Naive thymus-derived CD4-positive, alpha-beta T cell (primary cell): ENCODE measurements at regions not wholly inside any gene's neighbourhood (a gene's known extent, or its start where the extent isn't known, plus 50 kb on each side); places are given as distances from the start of the nearest gene placed in this dataset.
"Not testable (repeated sequence)": the region's sequence is repeated elsewhere in the genome, so short reads cannot be mapped to it uniquely, and the experiment has no call there.

Source experiments
- ATAC-seq: fragments of 150-1000 bp; cut with Tn5 transposase; 2 replicates; pipeline ENCODE4 v1.10.0; 2021; ENCODE audit warnings: mild to moderate bottlenecking, moderate library complexity
- CTCF ChIA-PET: fragments of 350-600 bp; sonication (Branson Sonifier 250); formaldehyde crosslinking; loops from one replicate; lab custom pipeline; 2021; ENCODE audit warnings: antibody characterized with exemption; lab: Charles Lee
- POLR2A ChIA-PET: fragments of 350-600 bp; sonication (Branson Sonifier 250); formaldehyde crosslinking; loops from one replicate; lab custom pipeline; 2021; ENCODE audit warnings: antibody characterized with exemption, inconsistent platforms; lab: Charles Lee
- DNase-seq, 9 donors: peaks; one replicate each; pipeline versions ENCODE4 v3.0.0 to v3.0.0-alpha.2; 2020 to 2022; ENCODE audit warnings: mixed read lengths in 1 of 9
- H3K27ac ChIP-seq: one replicate; pipeline ENCODE4 v1.7.0; 2013; ENCODE audit warnings: mild to moderate bottlenecking, low read depth, low read length, moderate library complexity
- H3K27me3 ChIP-seq, 2 donors: one replicate each; pipeline ENCODE4 v1.7.0; 2013; ENCODE audit warnings: low read length in 2 of 2, mild to moderate bottlenecking in 2 of 2, moderate library complexity in 2 of 2; ENCODE audit not compliant: control insufficient read depth in 2 of 2, insufficient read depth in 2 of 2
- H3K36me3 ChIP-seq, 3 experiments: 1 replicate in 2 of 3; 2 replicates in 1 of 3; pipeline ENCODE4 v1.7.0; 2013; ENCODE audit warnings: low read length in 3 of 3, mild to moderate bottlenecking in 3 of 3, moderate library complexity in 1 of 3; ENCODE audit not compliant: insufficient read depth in 3 of 3, control insufficient read depth in 2 of 3
- H3K4me1 ChIP-seq, 2 donors: one replicate each; pipeline ENCODE4 v1.7.0; 2013; ENCODE audit warnings: low read length in 2 of 2, mild to moderate bottlenecking in 2 of 2, moderate library complexity in 1 of 2; ENCODE audit not compliant: control insufficient read depth in 2 of 2, insufficient read depth in 2 of 2
- H3K4me3 ChIP-seq: 2 replicates; pipeline ENCODE4 v1.7.0; 2013; ENCODE audit warnings: mild to moderate bottlenecking, low read length
- H3K9me3 ChIP-seq, 3 experiments: 1 replicate in 2 of 3; 2 replicates in 1 of 3; pipeline ENCODE4 v1.7.0; 2013; ENCODE audit warnings: low read length in 3 of 3; ENCODE audit not compliant: control insufficient read depth in 2 of 3
- H3K27ac Mint-ChIP-seq, 9 donors: one replicate each; pipeline ENCODE4 v1.8.0; 2020 to 2022; ENCODE audit warnings: mixed read lengths in 9 of 9, mild to moderate bottlenecking in 8 of 9, moderate library complexity in 5 of 9, inconsistent platforms in 2 of 9
- H3K27me3 Mint-ChIP-seq, 5 donors: one replicate each; pipeline ENCODE4 v1.8.0; 2021 to 2022; ENCODE audit warnings: mixed read lengths in 5 of 5, mild to moderate bottlenecking in 1 of 5
- H3K36me3 Mint-ChIP-seq, 5 donors: one replicate each; pipeline ENCODE4 v1.8.0; 2020 to 2022; ENCODE audit warnings: mixed read lengths in 5 of 5, mild to moderate bottlenecking in 3 of 5, inconsistent platforms in 1 of 5
- H3K4me1 Mint-ChIP-seq, 7 donors: one replicate each; pipeline ENCODE4 v1.8.0; 2020 to 2022; ENCODE audit warnings: mixed read lengths in 7 of 7, mild to moderate bottlenecking in 3 of 7, inconsistent platforms in 1 of 7
- H3K4me3 Mint-ChIP-seq, 10 donors: one replicate each; pipeline ENCODE4 v1.8.0; 2020 to 2022; ENCODE audit warnings: mild to moderate bottlenecking in 10 of 10, mixed read lengths in 10 of 10, moderate library complexity in 6 of 10, inconsistent platforms in 2 of 10
- H3K9me3 Mint-ChIP-seq, 11 donors: one replicate each; pipeline ENCODE4 v1.8.0; 2020 to 2022; ENCODE audit warnings: mixed read lengths in 11 of 11, mild to moderate bottlenecking in 4 of 11, inconsistent platforms in 1 of 11, moderate library complexity in 1 of 11
- intact Hi-C, 2 donors: fragments of 100-400 bp; cut with micrococcal nuclease; formaldehyde crosslinking; loops; one replicate each; pipeline ENCODE4 v1.15.1; 2023

GRCh38 chr7:68090256-68090655, 1093.6 kb downstream of the TYW1 start:
- POLR2A ChIA-PET, CTCF ChIA-PET, ATAC-seq, H3K4me3 ChIP-seq, H3K27ac Mint-ChIP-seq, DNase-seq, H3K27me3 Mint-ChIP-seq, H3K4me1 Mint-ChIP-seq, H3K4me3 Mint-ChIP-seq, H3K27me3 ChIP-seq, H3K36me3 ChIP-seq, H3K36me3 Mint-ChIP-seq, H3K27ac ChIP-seq, H3K9me3 ChIP-seq, intact Hi-C loops, H3K4me1 ChIP-seq: not testable (repeated sequence)
- H3K9me3 Mint-ChIP-seq: peaks cover 5 to 38% (median 16%) of the 10 kb centered on the region in 11 donors

- Mint-ChIP-seq H3K36me3 (no peaks in the 10 kb centered on the region), H3K9me3 (peaks cover 0 to 11% (median 5%) of the 10 kb centered on the region in 11 donors), H3K4me3 (no peak overlapping the region), H3K27ac (no peak overlapping the region), H3K4me1 (no peaks in the 10 kb centered on the region), H3K27me3 (no peaks in the 10 kb centered on the region)
- CTCF ChIA-PET: no interaction called here
- no peak overlapping the region for H3K4me3 ChIP-seq
- POLR2A ChIA-PET: no interaction called here
- H3K4me1 ChIP-seq: no peaks in the 10 kb centered on the region
- intact Hi-C loops: no loop called here
- DNase-seq (no peak), ATAC-seq (no peak)
- H3K9me3 ChIP-seq: no peaks in the 10 kb centered on the region
- no peaks in the 10 kb centered on the region for H3K27me3 ChIP-seq
- H3K27ac ChIP-seq: no peak overlapping the region
- no peaks in the 10 kb centered on the region for H3K36me3 ChIP-seq
These were observed 1106.7 kb downstream of the TYW1 start for GRCh38 chr7:68103319-68103718.

- no peak overlapping the region for H3K27ac Mint-ChIP-seq
- intact Hi-C loops: no loop called here
- H3K9me3 Mint-ChIP-seq: peaks cover 0 to 25% (median 11%) of the 10 kb centered on the region in 11 donors
- ChIA-PET POLR2A (no interaction called here), CTCF (no interaction called here)
- no peak for DNase-seq
- no peaks in the 10 kb centered on the region for H3K36me3 Mint-ChIP-seq
- H3K4me1 Mint-ChIP-seq: no peaks in the 10 kb centered on the region
- no peaks in the 10 kb centered on the region for H3K27me3 Mint-ChIP-seq
- Histone ChIP-seq H3K36me3 (no peaks in the 10 kb centered on the region), H3K4me3 (no peak overlapping the region), H3K9me3 (no peaks in the 10 kb centered on the region), H3K27me3 (no peaks in the 10 kb centered on the region), H3K4me1 (no peaks in the 10 kb centered on the region), H3K27ac (no peak overlapping the region)
- no peak for ATAC-seq
- no peak overlapping the region for H3K4me3 Mint-ChIP-seq
These were observed 1110.6 kb downstream of the TYW1 start for GRCh38 chr7:68107261-68107660.

GRCh38 chr7:68107968-68108367, 1111.3 kb downstream of the TYW1 start:
- H3K36me3 Mint-ChIP-seq: peaks cover 0 to 4% (median 0%) of the 10 kb centered on the region in 5 donors
- ChIA-PET CTCF (no interaction called here), POLR2A (no interaction called here)
- DNase-seq (no peak), ATAC-seq (no peak)
- no peak overlapping the region for H3K27ac Mint-ChIP-seq
- H3K9me3 Mint-ChIP-seq: peaks cover 2 to 30% (median 14%) of the 10 kb centered on the region in 11 donors
- H3K27me3 Mint-ChIP-seq: peaks cover 0 to 4% (median 0%) of the 10 kb centered on the region in 5 donors
- H3K4me1 Mint-ChIP-seq: no peaks in the 10 kb centered on the region
- Histone ChIP-seq H3K27ac (no peak overlapping the region), H3K4me1 (no peaks in the 10 kb centered on the region), H3K27me3 (no peaks in the 10 kb centered on the region), H3K4me3 (no peak overlapping the region), H3K9me3 (no peaks in the 10 kb centered on the region), H3K36me3 (no peaks in the 10 kb centered on the region)
- intact Hi-C loops: no loop called here
- no peak overlapping the region for H3K4me3 Mint-ChIP-seq

GRCh38 chr7:68109299-68109698, 1112.7 kb downstream of the TYW1 start:
- H3K27me3 Mint-ChIP-seq: peaks cover 0 to 4% (median 0%) of the 10 kb centered on the region in 5 donors
- H3K36me3 Mint-ChIP-seq: peaks cover 0 to 4% (median 0%) of the 10 kb centered on the region in 5 donors
- Histone ChIP-seq H3K27me3 (no peaks in the 10 kb centered on the region), H3K36me3 (no peaks in the 10 kb centered on the region), H3K27ac (no peak overlapping the region), H3K9me3 (no peaks in the 10 kb centered on the region), H3K4me3 (no peak overlapping the region), H3K4me1 (no peaks in the 10 kb centered on the region)
- CTCF ChIA-PET: no interaction called here
- H3K27ac Mint-ChIP-seq: no peak overlapping the region
- intact Hi-C loops: no loop called here
- POLR2A ChIA-PET: no interaction called here
- ATAC-seq (no peak), DNase-seq (no peak)
- H3K4me3 Mint-ChIP-seq: no peak overlapping the region
- H3K9me3 Mint-ChIP-seq: peaks cover 2 to 30% (median 14%) of the 10 kb centered on the region in 11 donors
- no peaks in the 10 kb centered on the region for H3K4me1 Mint-ChIP-seq

- CTCF ChIA-PET: no interaction called here
- Histone ChIP-seq H3K27ac (no peak overlapping the region), H3K9me3 (peaks cover 0 to 20% (median 0%) of the 10 kb centered on the region in 3 experiments), H3K4me1 (no peaks in the 10 kb centered on the region), H3K36me3 (no peaks in the 10 kb centered on the region), H3K27me3 (no peaks in the 10 kb centered on the region), H3K4me3 (no peak overlapping the region)
- intact Hi-C loops: no loop called here
- H3K4me3 Mint-ChIP-seq: no peak overlapping the region
- H3K9me3 Mint-ChIP-seq: peaks cover 12 to 59% (median 32%) of the 10 kb centered on the region in 11 donors
- no peaks in the 10 kb centered on the region for H3K4me1 Mint-ChIP-seq
- H3K27me3 Mint-ChIP-seq: no peaks in the 10 kb centered on the region
- POLR2A ChIA-PET: no interaction called here
- no peak overlapping the region for H3K27ac Mint-ChIP-seq
- ATAC-seq: no peak
- peaks cover 0 to 8% (median 2%) of the 10 kb centered on the region in 5 donors for H3K36me3 Mint-ChIP-seq
- no peak for DNase-seq
These were observed 1122.8 kb downstream of the TYW1 start for GRCh38 chr7:68119411-68119810.

GRCh38 chr7:68121056-68121455, 1124.4 kb downstream of the TYW1 start:
- ATAC-seq (no peak), DNase-seq (no peak)
- intact Hi-C loops: no loop called here
- CTCF ChIA-PET: no interaction called here
- H3K36me3 Mint-ChIP-seq: peaks cover 0 to 8% (median 2%) of the 10 kb centered on the region in 5 donors
- no peaks in the 10 kb centered on the region for H3K4me1 Mint-ChIP-seq
- peaks cover 12 to 62% (median 30%) of the 10 kb centered on the region in 11 donors for H3K9me3 Mint-ChIP-seq
- H3K27ac ChIP-seq: no peak overlapping the region
- no peak overlapping the region for H3K4me3 ChIP-seq
- H3K27me3 ChIP-seq: no peaks in the 10 kb centered on the region
- H3K27ac Mint-ChIP-seq: no peak overlapping the region
- H3K4me3 Mint-ChIP-seq: no peak overlapping the region
- POLR2A ChIA-PET: no interaction called here
- H3K4me1 ChIP-seq: no peaks in the 10 kb centered on the region
- no peaks in the 10 kb centered on the region for H3K27me3 Mint-ChIP-seq
- no peaks in the 10 kb centered on the region for H3K36me3 ChIP-seq
- peaks cover 0 to 20% (median 0%) of the 10 kb centered on the region in 3 experiments for H3K9me3 ChIP-seq
